Right ventricle myocardium superior (tissue), 1 donor: ENCODE measurements at regions not wholly inside any gene's neighbourhood (a gene's known extent, or its start where the extent isn't known, plus 50 kb on each side); places are given as distances from the start of the nearest gene placed in this dataset.
"Not testable (repeated sequence)": the region's sequence is repeated elsewhere in the genome, so short reads cannot be mapped to it uniquely, and the experiment has no call there.

ENCODE experiments used
- ATAC-seq: fragments of 200-7000 bp; cut with Tn5 transposase; one replicate; pipeline ENCODE4 v1.9.1; 2020; ENCODE audit warnings: mild to moderate bottlenecking; ENCODE audit not compliant: poor library complexity
- DNase-seq: peaks from one replicate; pipeline ENCODE4 v3.0.0-alpha.2; 2020
- intact Hi-C: fragments of 100-400 bp; cut with DNase I; formaldehyde crosslinking; loops from one replicate; pipeline ENCODE4 v1.11.2; 2022
- donor health status: DM: no; HTN: yes; CAD: no; lungs with severe emphysema.

GRCh38 chr3:106338582-106339214 is 469.9 kb upstream of the CBLB start:
- ATAC-seq (no peak), DNase-seq (no peak)
- intact Hi-C loops: no loop called here

- DNase-seq: no peak
- intact Hi-C loops: no loop called here
- ATAC-seq: no peak
Measured at GRCh38 chr3:106339551-106339950, 470.7 kb upstream of the CBLB start.

- DNase-seq (no peak), ATAC-seq (no peak)
- intact Hi-C loops: no loop called here
Measured at GRCh38 chr3:106341087-106341486, 472.3 kb upstream of the CBLB start.

- ATAC-seq (no peak), DNase-seq (no peak)
- intact Hi-C loops: no loop called here
Measured at GRCh38 chr3:106341586-106342162, 472.9 kb upstream of the CBLB start.

- peak; percentile 38 for ATAC-seq
- intact Hi-C loops: no loop called here
- no peak for DNase-seq
Measured at GRCh38 chr3:106342386-106342785, 473.6 kb upstream of the CBLB start.

GRCh38 chr3:106343811-106344210 is 475.0 kb upstream of the CBLB start:
- intact Hi-C loops: no loop called here

GRCh38 chr3:106345353-106346027 is 476.7 kb upstream of the CBLB start:
- DNase-seq (no peak), ATAC-seq (no peak)
- intact Hi-C loops: no loop called here

More at GRCh38 chr3:106343811-106344210, 475.0 kb upstream of the CBLB start:
- DNase-seq (no peak), ATAC-seq (no peak)

GRCh38 chr3:106347350-106347749 is 478.5 kb upstream of the CBLB start:
- intact Hi-C loops: no loop called here
- ATAC-seq: no peak
- no peak for DNase-seq

- intact Hi-C loops: no loop called here
- DNase-seq (no peak), ATAC-seq (peak; percentile 52)
Measured at GRCh38 chr3:106348139-106348690, 479.4 kb upstream of the CBLB start.

- DNase-seq: no peak
- intact Hi-C loops: no loop called here
- no peak for ATAC-seq
Measured at GRCh38 chr3:106349191-106349881, 480.5 kb upstream of the CBLB start.

- no peak for ATAC-seq
- DNase-seq: no peak
- intact Hi-C loops: no loop called here
Measured at GRCh38 chr3:106355873-106356272, 487.1 kb upstream of the CBLB start.

- ATAC-seq: no peak
- no peak for DNase-seq
- intact Hi-C loops: no loop called here
Measured at GRCh38 chr3:106359692-106360091, 490.9 kb upstream of the CBLB start.

GRCh38 chr3:106360901-106361300 is 492.1 kb upstream of the CBLB start:
- intact Hi-C loops, ATAC-seq, DNase-seq: not testable (repeated sequence)

- intact Hi-C loops: no loop called here
- ATAC-seq (no peak), DNase-seq (no peak)
Measured at GRCh38 chr3:106364477-106364876, 495.7 kb upstream of the CBLB start.

GRCh38 chr3:106365061-106365691 is 496.4 kb upstream of the CBLB start:
- ATAC-seq: no peak
- no peak for DNase-seq

GRCh38 chr3:106366352-106366751 is 497.5 kb upstream of the CBLB start:
- intact Hi-C loops: no loop called here
- no peak for DNase-seq
- no peak for ATAC-seq

More at GRCh38 chr3:106365061-106365691, 496.4 kb upstream of the CBLB start:
- intact Hi-C loops: no loop called here

GRCh38 chr3:106367496-106367895 is 498.7 kb upstream of the CBLB start:
- intact Hi-C loops: no loop called here
- DNase-seq: no peak
- ATAC-seq: no peak

- ATAC-seq (no peak), DNase-seq (no peak)
- intact Hi-C loops: no loop called here
Measured at GRCh38 chr3:106371221-106371970, 502.6 kb upstream of the CBLB start.
